Upper lobe of left lung (tissue), 4 donors: ENCODE measurements at regions not wholly inside any gene's neighbourhood (a gene's known extent, or its start where the extent isn't known, plus 50 kb on each side); places are given as distances from the start of the nearest gene placed in this dataset.

Source experiments
- CTCF ChIP-seq, 6 experiments: fragments of 450-650 bp in 4 of 6; fragments of 200-600 bp in 2 of 6; sonication (generic) in 2 of 6; IDR thresholded peaks; one replicate each; pipeline ENCODE4 v1.5.1; 2016 to 2019; ENCODE audit warnings: antibody characterized with exemption in 6 of 6
- POLR2A ChIP-seq, 4 donors: fragments of 450-650 bp; IDR thresholded peaks; one replicate each; pipeline ENCODE4 v1.5.1; 2016 to 2017; ENCODE audit warnings: antibody characterized with exemption in 4 of 4, mild to moderate bottlenecking in 2 of 4

GRCh38 chr12:75838309-75838708 is 193.3 kb downstream of the PHLDA1 start:
- TF ChIP-seq CTCF (IDR thresholded peaks at IDR 0.05) (no peak), POLR2A (IDR thresholded peaks at IDR 0.05) (no peak)
